ENCODE measurements at regions not wholly inside any gene's neighbourhood (a gene's known extent, or its start where the extent isn't known, plus 50 kb on each side); places are given as distances from the start of the nearest gene placed in this dataset.

DNA sequence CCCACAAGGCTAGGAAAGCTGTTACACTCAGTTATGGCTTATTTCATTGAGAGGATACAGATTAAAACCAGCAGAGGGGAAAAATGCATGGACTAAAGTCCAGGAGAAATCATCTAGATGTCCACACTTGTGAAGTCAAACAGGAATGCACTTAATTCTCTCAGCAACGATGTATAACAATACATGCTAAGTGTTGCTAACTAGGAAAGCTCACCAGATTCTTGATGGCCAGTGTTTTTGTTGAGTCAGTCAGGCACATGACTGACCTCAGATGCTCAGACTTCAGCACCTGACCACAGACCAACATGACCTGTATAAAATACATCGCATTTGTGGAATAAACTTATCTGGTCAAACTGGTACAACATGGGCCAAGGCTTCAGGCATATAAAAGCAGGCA is 470.2 kb upstream of the PRR20A start:
- H2AFZ ChIP-seq: no peak overlapping the region

DNA sequence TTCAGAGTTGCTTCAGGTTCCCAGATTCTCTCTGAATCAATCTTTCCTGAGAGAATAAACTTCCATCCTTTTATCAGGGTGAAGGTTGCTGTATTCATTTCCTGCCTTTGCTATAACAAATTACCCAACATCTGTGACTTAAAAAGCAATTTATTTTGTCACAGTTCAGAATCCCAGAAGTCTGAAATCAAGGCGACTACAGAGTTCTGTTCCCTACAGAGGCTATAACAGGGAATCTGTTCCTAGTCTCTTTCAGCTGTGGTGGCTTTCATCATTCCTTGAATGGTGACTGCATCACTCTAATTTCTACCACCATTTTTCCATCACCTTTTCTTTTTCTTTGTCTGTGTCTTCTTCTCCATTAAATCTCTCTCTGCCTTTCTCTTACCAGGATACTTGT is 459.3 kb upstream of the PRR20A start:
- WGBS (ENCODE audit: low lambda C conversion rate, missing lambda C conversion rate): 90% methylated on average over 1 of the region's 1 CpG
- Histone ChIP-seq H3K36me3 (replicated peaks; ENCODE audit: insufficient read depth, low read depth) (no peaks in the 10 kb centered on the region), H3K4me3 (no peak overlapping the region), H3K27ac (no peak overlapping the region), H2AFZ (no peak overlapping the region), H3K4me2 (no peak overlapping the region), H3K9me3 (ENCODE audit: low read depth) (no peaks in the 10 kb centered on the region), H4K20me1 (ENCODE audit: insufficient read depth, poor library complexity, severe bottlenecking) (no peaks in the 10 kb centered on the region), H3K9me2 (replicated peaks; ENCODE audit: insufficient read depth) (no peaks in the 10 kb centered on the region), H3K27me3 (no peaks in the 10 kb centered on the region), H3K4me1 (ENCODE audit: insufficient read depth) (no peaks in the 10 kb centered on the region), H3K79me2 (no peaks in the 10 kb centered on the region)
- TF ChIP-seq EZH2 (IDR thresholded peaks at IDR 0.05; ENCODE audit: borderline replicate concordance) (no peak), EZH2phosphoT487 (IDR thresholded peaks at IDR 0.05; ENCODE audit: low read depth, severe bottlenecking, unreplicated experiment) (no peak)
- TF ChIP-seq, protein P1, sequence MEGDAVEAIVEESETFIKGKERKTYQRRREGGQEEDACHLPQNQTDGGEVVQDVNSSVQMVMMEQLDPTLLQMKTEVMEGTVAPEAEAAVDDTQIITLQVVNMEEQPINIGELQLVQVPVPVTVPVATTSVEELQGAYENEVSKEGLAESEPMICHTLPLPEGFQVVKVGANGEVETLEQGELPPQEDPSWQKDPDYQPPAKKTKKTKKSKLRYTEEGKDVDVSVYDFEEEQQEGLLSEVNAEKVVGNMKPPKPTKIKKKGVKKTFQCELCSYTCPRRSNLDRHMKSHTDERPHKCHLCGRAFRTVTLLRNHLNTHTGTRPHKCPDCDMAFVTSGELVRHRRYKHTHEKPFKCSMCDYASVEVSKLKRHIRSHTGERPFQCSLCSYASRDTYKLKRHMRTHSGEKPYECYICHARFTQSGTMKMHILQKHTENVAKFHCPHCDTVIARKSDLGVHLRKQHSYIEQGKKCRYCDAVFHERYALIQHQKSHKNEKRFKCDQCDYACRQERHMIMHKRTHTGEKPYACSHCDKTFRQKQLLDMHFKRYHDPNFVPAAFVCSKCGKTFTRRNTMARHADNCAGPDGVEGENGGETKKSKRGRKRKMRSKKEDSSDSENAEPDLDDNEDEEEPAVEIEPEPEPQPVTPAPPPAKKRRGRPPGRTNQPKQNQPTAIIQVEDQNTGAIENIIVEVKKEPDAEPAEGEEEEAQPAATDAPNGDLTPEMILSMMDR (IDR thresholded peaks at IDR 0.05; ENCODE audit: poor library complexity): no peak
- DNase-seq (ENCODE audit: low spot score): no peak

More for the DNA sequence above, 470.2 kb upstream of the PRR20A start:
- no peak overlapping the region for H3K27ac ChIP-seq
- H3K9me2 ChIP-seq (replicated peaks; ENCODE audit: insufficient read depth): no peaks in the 10 kb centered on the region
- H3K4me2 ChIP-seq: no peak overlapping the region
- no peaks in the 10 kb centered on the region for H3K9me3 ChIP-seq (ENCODE audit: low read depth)
- H3K79me2 ChIP-seq: no peaks in the 10 kb centered on the region
- WGBS (ENCODE audit: low lambda C conversion rate, missing lambda C conversion rate): 83% methylated on average over 2 of the region's 2 CpGs
- no peak overlapping the region for H3K4me3 ChIP-seq
- H3K36me3 ChIP-seq (replicated peaks; ENCODE audit: insufficient read depth, low read depth): no peaks in the 10 kb centered on the region
- H3K4me1 ChIP-seq (ENCODE audit: insufficient read depth): no peaks in the 10 kb centered on the region
- TF ChIP-seq, protein P1 (IDR thresholded peaks at IDR 0.05; ENCODE audit: poor library complexity): no peak
- TF ChIP-seq EZH2 (IDR thresholded peaks at IDR 0.05; ENCODE audit: borderline replicate concordance) (no peak), EZH2phosphoT487 (IDR thresholded peaks at IDR 0.05; ENCODE audit: low read depth, severe bottlenecking, unreplicated experiment) (no peak)
- H3K27me3 ChIP-seq: no peaks in the 10 kb centered on the region
- no peak for DNase-seq (ENCODE audit: low spot score)
- H4K20me1 ChIP-seq (ENCODE audit: insufficient read depth, poor library complexity, severe bottlenecking): no peaks in the 10 kb centered on the region

DNA sequence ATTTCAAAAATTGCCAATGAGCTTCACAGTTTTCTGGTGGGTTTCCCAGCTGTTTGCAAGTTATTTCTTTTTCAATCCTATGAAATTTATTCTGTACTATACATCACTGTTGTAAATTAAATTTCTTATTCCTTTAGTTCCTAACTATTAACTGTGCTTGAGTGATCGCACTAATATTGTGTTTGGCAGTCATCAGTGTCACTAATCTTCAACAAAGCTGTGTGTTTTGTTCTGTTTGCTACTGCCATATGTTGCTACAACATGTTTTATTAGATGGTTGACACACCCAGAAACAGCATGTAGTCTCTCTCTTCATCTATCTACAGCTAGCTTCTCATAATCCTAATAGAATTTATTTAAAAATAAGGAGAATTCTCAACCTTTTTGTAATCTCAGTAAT is 453.6 kb upstream of the PRR20A start:
- Histone ChIP-seq H3K9me2 (replicated peaks; ENCODE audit: insufficient read depth) (no peaks in the 10 kb centered on the region), H3K27me3 (no peaks in the 10 kb centered on the region), H3K9me3 (ENCODE audit: low read depth) (no peaks in the 10 kb centered on the region), H4K20me1 (ENCODE audit: insufficient read depth, poor library complexity, severe bottlenecking) (no peaks in the 10 kb centered on the region), H3K4me3 (no peak overlapping the region), H3K79me2 (no peaks in the 10 kb centered on the region), H3K4me2 (no peak overlapping the region), H3K27ac (no peak overlapping the region), H3K4me1 (ENCODE audit: insufficient read depth) (no peaks in the 10 kb centered on the region), H3K36me3 (replicated peaks; ENCODE audit: insufficient read depth, low read depth) (no peaks in the 10 kb centered on the region), H2AFZ (no peak overlapping the region)
- WGBS (ENCODE audit: low lambda C conversion rate, missing lambda C conversion rate): 91% methylated on average over 1 of the region's 1 CpG
- DNase-seq (ENCODE audit: low spot score): no peak
- TF ChIP-seq EZH2 (IDR thresholded peaks at IDR 0.05; ENCODE audit: borderline replicate concordance): no peak
- TF ChIP-seq EZH2phosphoT487 (IDR thresholded peaks at IDR 0.05; ENCODE audit: low read depth, severe bottlenecking, unreplicated experiment): no peak
- TF ChIP-seq, protein P1 (IDR thresholded peaks at IDR 0.05; ENCODE audit: poor library complexity): no peak

DNA sequence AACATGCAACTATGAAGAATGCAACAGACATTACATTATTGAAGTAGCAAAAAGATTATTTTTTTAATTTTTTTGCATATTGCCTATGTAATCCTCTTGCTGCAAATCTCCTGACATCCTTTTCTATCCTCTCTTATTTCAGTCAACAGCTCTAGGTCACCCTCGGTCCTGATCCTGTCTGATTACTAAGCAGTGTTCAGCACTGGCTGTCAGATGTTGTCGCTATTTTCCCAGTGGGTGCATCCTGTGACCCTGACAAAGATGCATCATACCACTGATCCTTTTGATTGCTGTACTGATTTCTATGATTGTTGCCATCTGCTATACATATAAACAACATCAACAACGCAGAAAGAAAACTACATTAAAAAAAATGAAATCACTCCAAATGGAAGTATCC is 443.7 kb upstream of the PRR20A start:
- Histone ChIP-seq H4K20me1 (ENCODE audit: insufficient read depth, poor library complexity, severe bottlenecking) (no peaks in the 10 kb centered on the region), H3K4me2 (no peak overlapping the region), H3K36me3 (replicated peaks; ENCODE audit: insufficient read depth, low read depth) (no peaks in the 10 kb centered on the region), H3K27me3 (no peaks in the 10 kb centered on the region), H3K9me3 (ENCODE audit: low read depth) (no peaks in the 10 kb centered on the region), H3K9me2 (replicated peaks; ENCODE audit: insufficient read depth) (no peaks in the 10 kb centered on the region), H3K79me2 (no peaks in the 10 kb centered on the region), H3K27ac (no peak overlapping the region), H3K4me1 (ENCODE audit: insufficient read depth) (no peaks in the 10 kb centered on the region), H3K4me3 (no peak overlapping the region), H2AFZ (no peak overlapping the region)
- WGBS (ENCODE audit: low lambda C conversion rate, missing lambda C conversion rate): 79% methylated on average over 3 of the region's 3 CpGs
- DNase-seq (ENCODE audit: low spot score): no peak
- TF ChIP-seq, protein P1 (IDR thresholded peaks at IDR 0.05; ENCODE audit: poor library complexity): no peak
- no peak for TF ChIP-seq EZH2phosphoT487 (IDR thresholded peaks at IDR 0.05; ENCODE audit: low read depth, severe bottlenecking, unreplicated experiment)
- TF ChIP-seq EZH2 (IDR thresholded peaks at IDR 0.05; ENCODE audit: borderline replicate concordance): no peak

All from hepatocyte (in vitro differentiated cells).